Kidney (tissue), 13 donors: ENCODE measurements at regions not wholly inside any gene's neighbourhood (a gene's known extent, or its start where the extent isn't known, plus 50 kb on each side); places are given as distances from the start of the nearest gene placed in this dataset.

Experiments used
- DNase-seq, 5 donors: peaks; one replicate each; pipeline ENCODE4 v3.0.0-alpha.2; 2013 to 2020
- FAIRE-seq: peaks from 2 replicates; lab custom pipeline; 2012; peaks lifted over from hg19 to GRCh38; lab: Jason Lieb, UNC
- H3K27ac ChIP-seq, 2 donors: one replicate each; pipeline ENCODE4 v1.7.0; 2013; ENCODE audit warnings: low read depth in 2 of 2, low read length in 2 of 2, inconsistent platforms in 1 of 2
- H3K27me3 ChIP-seq: one replicate; pipeline ENCODE4 v1.7.1; 2013; ENCODE audit warnings: low read length, inconsistent platforms; ENCODE audit not compliant: control insufficient read depth, insufficient read depth
- H3K36me3 ChIP-seq, 3 donors: one replicate each; pipeline versions ENCODE4 v1.7.0 to v1.7.1; 2013; ENCODE audit warnings: low read length in 3 of 3, control low read depth in 1 of 3, inconsistent platforms in 1 of 3; ENCODE audit not compliant: insufficient read depth in 3 of 3, control insufficient read depth in 2 of 3
- H3K4me1 ChIP-seq, 3 donors: one replicate each; pipeline versions ENCODE4 v1.7.0 to v1.7.1; 2013; ENCODE audit warnings: low read length in 3 of 3, inconsistent platforms in 1 of 3, low read depth in 1 of 3; ENCODE audit not compliant: control insufficient read depth in 2 of 3, insufficient read depth in 2 of 3
- H3K4me3 ChIP-seq, 3 donors: one replicate each; pipeline versions ENCODE4 v1.7.0 to v1.8.1; 2013; ENCODE audit warnings: low read length in 3 of 3, control low read depth in 1 of 3, inconsistent platforms in 1 of 3
- H3K9ac ChIP-seq, 3 donors: one replicate each; pipeline versions ENCODE4 v1.7.0 to v1.7.1; 2013; ENCODE audit warnings: low read length in 3 of 3, control low read depth in 1 of 3, inconsistent platforms in 1 of 3
- H3K9me3 ChIP-seq, 3 donors: one replicate each; pipeline versions ENCODE4 v1.7.0 to v1.7.1; 2013; ENCODE audit warnings: low read length in 3 of 3, control low read depth in 1 of 3, inconsistent platforms in 1 of 3; ENCODE audit not compliant: control insufficient read depth in 2 of 3, insufficient read depth in 1 of 3
- CTCF ChIP-seq: IDR thresholded peaks from 3 replicates; pipeline ENCODE4 v1.5.1; 2012; ENCODE audit warnings: mild to moderate bottlenecking, moderate library complexity, borderline replicate concordance; ENCODE audit not compliant: insufficient read depth; ENCODE audit errors: extremely low read depth
- intact Hi-C: fragments of 100-400 bp; cut with DNase I; formaldehyde crosslinking; loops from one replicate; pipeline ENCODE4 v1.11.1; 2022
- donor health status: control.
- donor health status: control.
- donor health status: control.
- donor health status: control.
- donor health status: control.
- donor health status: DM: yes; HTN: yes; CAD: no.
- donor health status: Normal renal cell carcinoma (clear cell type).

- H3K27me3 ChIP-seq: no peaks in the 10 kb centered on the region
- no peak overlapping the region for H3K4me3 ChIP-seq
- no peaks in the 10 kb centered on the region for H3K9me3 ChIP-seq
- DNase-seq (no peak), FAIRE-seq (no peak)
- intact Hi-C loops: no loop called here
- H3K36me3 ChIP-seq: no peaks in the 10 kb centered on the region
- H3K9ac ChIP-seq: no peak overlapping the region
- TF ChIP-seq CTCF: no peak
- H3K4me1 ChIP-seq: no peaks in the 10 kb centered on the region
- no peak overlapping the region for H3K27ac ChIP-seq
Measured at GRCh38 chr12:60216226-60216625, 620.4 kb downstream of the SLC16A7 start.

- FAIRE-seq: no peak
- no peaks in the 10 kb centered on the region for H3K27me3 ChIP-seq
Measured at GRCh38 chr12:60223242-60223641, 627.4 kb downstream of the SLC16A7 start.

GRCh38 chr12:60225216-60226000, 629.6 kb downstream of the SLC16A7 start:
- intact Hi-C loops: no loop called here
- Histone ChIP-seq H3K9ac (no peak overlapping the region), H3K4me1 (no peaks in the 10 kb centered on the region), H3K36me3 (no peaks in the 10 kb centered on the region), H3K4me3 (no peak overlapping the region), H3K9me3 (no peaks in the 10 kb centered on the region), H3K27ac (no peak overlapping the region), H3K27me3 (no peaks in the 10 kb centered on the region)
- DNase-seq (no peak), FAIRE-seq (no peak)
- no peak for TF ChIP-seq CTCF

More at GRCh38 chr12:60223242-60223641, 627.4 kb downstream of the SLC16A7 start:
- Histone ChIP-seq H3K4me1 (no peaks in the 10 kb centered on the region), H3K9me3 (no peaks in the 10 kb centered on the region), H3K4me3 (no peak overlapping the region), H3K36me3 (no peaks in the 10 kb centered on the region), H3K9ac (no peak overlapping the region), H3K27ac (no peak overlapping the region)
- TF ChIP-seq CTCF: no peak
- no peak for DNase-seq
- intact Hi-C loops: no loop called here
